K562 (cell line): ENCODE measurements at regions not wholly inside any gene's neighbourhood (a gene's known extent, or its start where the extent isn't known, plus 50 kb on each side); places are given as distances from the start of the nearest gene placed in this dataset.

Experiments used
- ATAC-seq: fragments of 200-7000 bp; cut with Tn5 transposase; 3 replicates; pipeline ENCODE4 v1.9.1; 2020; ENCODE audit warnings: moderate library complexity
- BruUV-seq: library from RNA; stranded (reverse); fragments of 400-500 nt; replicated peaks from 2 replicates; lab custom pipeline; 2021; lab: Mats Ljungman, UMichigan
- CTCF ChIA-PET: fragments of 300-600 bp; formaldehyde crosslinking; extraction: SDS; loops from one replicate; lab custom pipeline; 2021; ENCODE audit warnings: low intra/inter-chr PET ratio; lab: Yijun Ruan, JAX
- POLR2A ChIA-PET: fragments of 300-600, 350-650 bp; sonication (Branson Sonifier 250); formaldehyde crosslinking; extraction: SDS; loops from one replicate; lab custom pipeline; 2021; ENCODE audit warnings: antibody characterized with exemption, inconsistent platforms; lab: Yijun Ruan, JAX
- DNase-seq, 4 experiments: peaks; one replicate each; pipeline versions ENCODE4 v3.0.0 to v3.0.0-alpha.2; 2011 to 2018; ENCODE audit warnings: low spot score in 3 of 4, mixed read lengths in 3 of 4; ENCODE audit errors: extremely low read depth in 1 of 4
- FAIRE-seq: peaks from 2 replicates; lab custom pipeline; 2011; peaks lifted over from hg19 to GRCh38; lab: Jason Lieb, UNC
- H2AFZ ChIP-seq: 2 replicates; pipeline ENCODE4 v1.6.0; 2011; ENCODE audit warnings: low read depth, low read length, control low read depth, inconsistent platforms
- H3K27ac ChIP-seq: fragments of 200-600 bp; 3 replicates; pipeline ENCODE4 v1.8.0; 2011; ENCODE audit warnings: low read depth, mild to moderate bottlenecking, control low read depth, inconsistent platforms, low read length, moderate library complexity, mixed read lengths; ENCODE audit errors: extremely low read depth
- H3K27me3 ChIP-seq, 2 experiments: fragments of 300-600 bp in 1 of 2; 2 replicates in 1 of 2; 3 replicates in 1 of 2; pipeline versions ENCODE4 v1.6.0 to v1.8.0; 2011; ENCODE audit warnings: inconsistent platforms in 2 of 2, low read length in 2 of 2, mild to moderate bottlenecking in 1 of 2, mixed read lengths in 1 of 2, moderate library complexity in 1 of 2; ENCODE audit not compliant: control insufficient read depth in 2 of 2, insufficient read depth in 2 of 2
- H3K36me3 ChIP-seq: fragments of 300-600 bp; 3 replicates; pipeline ENCODE4 v1.8.0; 2011; ENCODE audit warnings: mild to moderate bottlenecking, low read length, inconsistent platforms; ENCODE audit not compliant: control insufficient read depth, insufficient read depth
- H3K4me1 ChIP-seq, 2 experiments: fragments of 200-600 bp in 1 of 2; replicated peaks in 1 of 2; 2 replicates in 1 of 2; 3 replicates in 1 of 2; pipeline versions ENCODE4 v1.5.1 to v1.8.0; 2011; ENCODE audit warnings: inconsistent platforms in 2 of 2, low read length in 2 of 2, mild to moderate bottlenecking in 1 of 2, mixed read lengths in 1 of 2, moderate library complexity in 1 of 2; ENCODE audit not compliant: control insufficient read depth in 2 of 2, insufficient read depth in 2 of 2
- H3K4me2 ChIP-seq: 2 replicates; pipeline ENCODE4 v1.6.1; 2011; ENCODE audit warnings: low read length, control low read depth, inconsistent platforms, mixed read lengths; ENCODE audit not compliant: insufficient read depth
- H3K4me3 ChIP-seq: fragments of 200-600 bp; sonication (generic), shearing (Covaris generic); 2 replicates; pipeline ENCODE4 v1.5.1; 2016; ENCODE audit warnings: control low read depth, inconsistent platforms
- H3K79me2 ChIP-seq: fragments of 200-600 bp; 3 replicates; pipeline ENCODE4 v1.8.0; 2011; ENCODE audit warnings: low read length, inconsistent platforms; ENCODE audit not compliant: control insufficient read depth, insufficient read depth
- H3K9ac ChIP-seq, 2 experiments: 2 replicates each; pipeline versions ENCODE4 v1.6.0 to v1.6.1; 2011; ENCODE audit warnings: low read depth in 2 of 2, low read length in 2 of 2, control low read depth in 1 of 2, inconsistent platforms in 1 of 2, mild to moderate bottlenecking in 1 of 2, mixed read lengths in 1 of 2; ENCODE audit not compliant: insufficient read depth in 1 of 2
- H3K9me1 ChIP-seq: one replicate; pipeline ENCODE4 v1.6.0; 2011; ENCODE audit warnings: inconsistent platforms, mild to moderate bottlenecking, low read length, moderate library complexity; ENCODE audit not compliant: control insufficient read depth, insufficient read depth
- H3K9me3 ChIP-seq: replicated peaks from 2 replicates; pipeline ENCODE4 v1.5.1; 2011; ENCODE audit warnings: low read depth, low read length, inconsistent platforms; ENCODE audit not compliant: control insufficient read depth, insufficient read depth
- H4K20me1 ChIP-seq: replicated peaks from 2 replicates; pipeline ENCODE4 v1.6.1; 2011; ENCODE audit warnings: low read length, inconsistent platforms, mixed read lengths; ENCODE audit not compliant: control insufficient read depth, insufficient read depth
- STAG1 ChIP-seq: sonication (generic); formaldehyde crosslinking; IDR thresholded peaks from 2 replicates; pipeline ENCODE4 v1.5.0; 2020; ENCODE audit warnings: missing genetic modification reagents, borderline replicate concordance
- ZNF316 ChIP-seq: fragments of 450-650 bp; IDR thresholded peaks from 2 replicates; pipeline ENCODE4 v1.6.1; 2016
- ZNF717 ChIP-seq: fragments of 250-450 bp; sonication (Bioruptor Pico); IDR thresholded peaks from 2 replicates; pipeline ENCODE4 v1.5.0; 2021
- whole genome bisulfite sequencing: fragments of 100-300 bp; shearing (Covaris generic); methylation state at CpG from one replicate; pipeline ENCODE4 v1.1.6; 2016; ENCODE audit warnings: low coverage, mixed read lengths; ENCODE audit not compliant: insufficient coverage; ENCODE audit errors: missing lambda C conversion rate; 5-methylcytosine and 5-hydroxymethylcytosine counted together
- in situ Hi-C: fragments of 300-500 bp; cut with MboI; formaldehyde crosslinking; loops from 4 replicates; pipeline ENCODE4 v1.15.0; 2018; ENCODE audit warnings: inconsistent platforms, mixed read lengths
- intact Hi-C: fragments of 100-400 bp; cut with micrococcal nuclease; formaldehyde crosslinking; loops from 2 replicates; pipeline ENCODE4 v1.14.2; 2022
- TF ChIP-seq, protein P1 (sequence below): fragments of 250-450 bp; sonication (Bioruptor Pico); IDR thresholded peaks from 2 replicates; pipeline ENCODE4 v1.8.0; 2022; ENCODE audit warnings: inconsistent platforms

DNA sequence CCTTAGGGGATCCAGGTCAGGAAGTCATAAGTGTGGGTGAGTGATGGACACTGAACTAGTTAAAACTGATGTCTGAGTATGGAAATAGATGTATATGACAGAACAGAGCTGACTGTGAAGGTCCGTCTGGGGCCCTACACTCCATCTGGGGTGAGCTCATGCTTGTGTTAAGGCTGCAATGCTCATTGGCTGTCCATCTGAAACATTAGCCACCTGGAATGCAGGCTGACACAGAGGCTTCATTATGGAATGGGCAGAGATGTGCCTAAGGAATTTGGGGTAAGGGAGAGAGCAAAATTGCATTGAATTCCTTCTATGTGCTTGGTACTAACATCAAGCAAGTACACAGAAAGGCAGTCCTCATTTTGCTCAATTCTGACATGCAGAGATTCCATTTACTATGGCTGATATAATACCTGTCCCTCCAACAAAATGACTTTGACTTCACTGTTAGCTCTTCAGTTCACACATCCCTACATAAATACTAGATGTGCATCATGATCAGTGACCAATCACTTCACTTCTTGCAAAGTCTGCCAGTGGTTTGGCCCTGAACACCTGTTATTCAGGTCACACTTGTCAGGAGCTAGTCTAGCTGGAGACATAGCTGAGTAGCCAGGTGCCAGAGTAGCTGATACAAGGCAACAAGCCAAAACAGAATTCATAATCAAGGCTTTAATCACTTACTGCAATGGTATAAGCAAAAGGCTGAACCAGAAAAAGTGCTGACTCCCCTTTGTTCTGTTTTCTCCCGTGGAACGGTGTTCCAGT is 128.9 kb upstream of the VWC2 start:
- no peaks in the 10 kb centered on the region for H3K27me3 ChIP-seq
- H3K9ac ChIP-seq: no peak overlapping the region
- DNase-seq (no peak), ATAC-seq (no peak), FAIRE-seq (no peak)
- in situ Hi-C loops (no loop called here), intact Hi-C loops (no loop called here)
- TF ChIP-seq ZNF717 (no peak), STAG1 (CRISPR knock-in tag) (no peak), ZNF316 (no peak)
- TF ChIP-seq, protein P1, sequence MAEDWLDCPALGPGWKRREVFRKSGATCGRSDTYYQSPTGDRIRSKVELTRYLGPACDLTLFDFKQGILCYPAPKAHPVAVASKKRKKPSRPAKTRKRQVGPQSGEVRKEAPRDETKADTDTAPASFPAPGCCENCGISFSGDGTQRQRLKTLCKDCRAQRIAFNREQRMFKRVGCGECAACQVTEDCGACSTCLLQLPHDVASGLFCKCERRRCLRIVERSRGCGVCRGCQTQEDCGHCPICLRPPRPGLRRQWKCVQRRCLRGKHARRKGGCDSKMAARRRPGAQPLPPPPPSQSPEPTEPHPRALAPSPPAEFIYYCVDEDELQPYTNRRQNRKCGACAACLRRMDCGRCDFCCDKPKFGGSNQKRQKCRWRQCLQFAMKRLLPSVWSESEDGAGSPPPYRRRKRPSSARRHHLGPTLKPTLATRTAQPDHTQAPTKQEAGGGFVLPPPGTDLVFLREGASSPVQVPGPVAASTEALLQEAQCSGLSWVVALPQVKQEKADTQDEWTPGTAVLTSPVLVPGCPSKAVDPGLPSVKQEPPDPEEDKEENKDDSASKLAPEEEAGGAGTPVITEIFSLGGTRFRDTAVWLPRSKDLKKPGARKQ (CRISPR knock-in tag): no peak
- peaks cover 3% of the 10 kb centered on the region; the same call in 1 of the 2 replicates for H3K9me3 ChIP-seq
- H3K4me2 ChIP-seq: no peak overlapping the region
- 0% methylated on average over 3 of the region's 3 CpGs for WGBS
- H2AFZ ChIP-seq: no peak overlapping the region
- no peaks in the 10 kb centered on the region for H3K79me2 ChIP-seq
- no peak overlapping the region for H3K27ac ChIP-seq
- no peaks in the 10 kb centered on the region for H4K20me1 ChIP-seq
- H3K36me3 ChIP-seq: no peaks in the 10 kb centered on the region
- H3K4me1 ChIP-seq: no peaks in the 10 kb centered on the region
- no peaks in the 10 kb centered on the region for H3K9me1 ChIP-seq
- no TSS peak for BruUV-seq
- no peak overlapping the region for H3K4me3 ChIP-seq
- ChIA-PET CTCF (no interaction called here), POLR2A (no interaction called here)
